HepG2 (cell line): ENCODE measurements at regions not wholly inside any gene's neighbourhood (a gene's known extent, or its start where the extent isn't known, plus 50 kb on each side); places are given as distances from the start of the nearest gene placed in this dataset.

Source experiments
- ATAC-seq: fragments of 200-7000 bp; cut with Tn5 transposase; 3 replicates; pipeline ENCODE4 v1.9.1; 2020; ENCODE audit warnings: mild to moderate bottlenecking, moderate library complexity
- BruUV-seq: library from RNA; stranded (reverse); fragments of 400-500 nt; replicated peaks from 2 replicates; lab custom pipeline; 2021; lab: Mats Ljungman, UMichigan
- CTCF ChIA-PET: fragments of 300-600 bp; formaldehyde crosslinking; extraction: SDS; loops from one replicate; lab custom pipeline; 2021; ENCODE audit warnings: low total read pairs, inconsistent platforms, low intra/inter-chr PET ratio; lab: Yijun Ruan, JAX
- POLR2A ChIA-PET: fragments of 350-600 bp; sonication (Branson Sonifier 250); formaldehyde crosslinking; loops from one replicate; lab custom pipeline; 2020; ENCODE audit warnings: antibody characterized with exemption, inconsistent platforms; lab: Yijun Ruan, JAX
- DNase-seq: peaks from one replicate; pipeline ENCODE4 v3.0.0-alpha.2; 2015; ENCODE audit warnings: low spot score
- FAIRE-seq: peaks from 3 replicates; lab custom pipeline; 2011; peaks lifted over from hg19 to GRCh38; lab: Jason Lieb, UNC
- H2AFZ ChIP-seq: one replicate; pipeline ENCODE4 v1.6.1; 2011; ENCODE audit warnings: low read length, inconsistent platforms
- H3K27ac ChIP-seq: fragments of 300-600 bp; 3 replicates; pipeline ENCODE4 v1.8.0; 2011; ENCODE audit warnings: mixed run types, mild to moderate bottlenecking, mixed read lengths, low read length, inconsistent platforms; ENCODE audit not compliant: insufficient read depth; ENCODE audit errors: extremely low read length
- H3K27me3 ChIP-seq, 2 experiments: fragments of 200-600 bp in 1 of 2; 2 replicates in 1 of 2; 3 replicates in 1 of 2; pipeline versions ENCODE4 v1.6.0 to v1.8.0; 2011; ENCODE audit warnings: low read length in 2 of 2, mild to moderate bottlenecking in 2 of 2, moderate library complexity in 2 of 2, inconsistent platforms in 1 of 2; ENCODE audit not compliant: insufficient read depth in 2 of 2, control insufficient read depth in 1 of 2
- H3K36me3 ChIP-seq, 2 experiments: fragments of 200-600 bp in 1 of 2; replicated peaks in 1 of 2; 2 replicates in 1 of 2; 3 replicates in 1 of 2; pipeline versions ENCODE4 v1.5.1 to v1.8.0; 2011; ENCODE audit warnings: low read length in 2 of 2, inconsistent platforms in 1 of 2; ENCODE audit not compliant: insufficient read depth in 2 of 2, control insufficient read depth in 1 of 2
- H3K4me1 ChIP-seq: 2 replicates; pipeline ENCODE4 v1.5.1; 2012; ENCODE audit warnings: low read length, inconsistent platforms; ENCODE audit not compliant: insufficient read depth
- H3K4me2 ChIP-seq: 2 replicates; pipeline ENCODE4 v1.6.0; 2011; ENCODE audit warnings: low read depth, low read length, inconsistent platforms
- H3K4me3 ChIP-seq, 3 experiments: fragments of 200-600 bp in 1 of 3; sonication (generic), shearing (Covaris generic) in 1 of 3; replicated peaks in 1 of 3; 2 replicates each; pipeline ENCODE4 v1.5.1; 2011 to 2016; ENCODE audit warnings: low read length in 3 of 3, inconsistent platforms in 2 of 3, low read depth in 2 of 3, mild to moderate bottlenecking in 2 of 3, control low read depth in 1 of 3, mixed read lengths in 1 of 3; ENCODE audit not compliant: insufficient read depth in 1 of 3
- H3K79me2 ChIP-seq: one replicate; pipeline ENCODE4 v1.6.1; 2011; ENCODE audit warnings: low read length, inconsistent platforms; ENCODE audit not compliant: insufficient read depth
- H3K9ac ChIP-seq: 2 replicates; pipeline ENCODE4 v1.6.0; 2011; ENCODE audit warnings: mild to moderate bottlenecking, low read depth, low read length, inconsistent platforms; ENCODE audit not compliant: insufficient read depth
- H3K9me3 ChIP-seq: 2 replicates; pipeline ENCODE4 v1.5.1; 2012; ENCODE audit warnings: mild to moderate bottlenecking, low read length
- H4K20me1 ChIP-seq: 2 replicates; pipeline ENCODE4 v1.6.0; 2011; ENCODE audit warnings: inconsistent platforms, mild to moderate bottlenecking, low read length, moderate library complexity; ENCODE audit not compliant: insufficient read depth
- MAF1 ChIP-seq: sonication (generic); formaldehyde crosslinking; IDR thresholded peaks from 2 replicates; pipeline ENCODE4 v1.5.0; 2020; ENCODE audit warnings: missing genetic modification reagents, borderline replicate concordance
- MBNL3 ChIP-seq: fragments of 250-450 bp; sonication (Bioruptor Pico); conservative IDR thresholded peaks from 2 replicates; pipeline ENCODE4 v1.8.0; 2022; ENCODE audit warnings: mild to moderate bottlenecking, inconsistent platforms
- NFYB ChIP-seq: sonication (generic); formaldehyde crosslinking; IDR thresholded peaks from 2 replicates; pipeline ENCODE4 v1.4.0; 2020; ENCODE audit warnings: missing genetic modification reagents
- RNF2 ChIP-seq: fragments of 450-650 bp; conservative IDR thresholded peaks from 2 replicates; pipeline ENCODE4 v1.6.1; 2016; ENCODE audit warnings: low read depth
- SKI ChIP-seq: fragments of 450-650 bp; IDR thresholded peaks from one replicate; pipeline ENCODE4 v1.6.1; 2018; ENCODE audit warnings: mild to moderate bottlenecking; ENCODE audit not compliant: partially characterized antibody
- WGBS: methylation state at CpG from one replicate; pipeline ENCODE4 v1.1.6; 2017; ENCODE audit warnings: low lambda C conversion rate; 5-methylcytosine and 5-hydroxymethylcytosine counted together
- in situ Hi-C: cut with HindIII; loops from 2 replicates; pipeline ENCODE4 v1.10.0; 2017; ENCODE audit warnings: low pct_unique_long_range_greater_than_20kb; ENCODE audit not compliant: extremely low pct_ligation_motif_present
- intact Hi-C: fragments of 100-400 bp; cut with micrococcal nuclease; formaldehyde crosslinking; loops from one replicate; pipeline ENCODE4 v1.10.0; 2022; ENCODE audit not compliant: unreplicated experiment

GRCh38 chrX:5568934-5569333 is 659.7 kb downstream of the NLGN4X start:
- no peak for ATAC-seq
- Histone ChIP-seq H3K9me3 (peaks cover 17% of the 10 kb centered on the region), H3K36me3 (no peaks in the 10 kb centered on the region), H3K27ac (no peak overlapping the region), H3K4me2 (no peak overlapping the region), H3K4me1 (no peaks in the 10 kb centered on the region), H4K20me1 (no peaks in the 10 kb centered on the region), H3K79me2 (no peaks in the 10 kb centered on the region), H3K4me3 (no peak overlapping the region), H2AFZ (no peak overlapping the region), H3K27me3 (no peaks in the 10 kb centered on the region), H3K9ac (no peak overlapping the region)
- no peak for TF ChIP-seq NFYB (CRISPR knock-in tag)
- ChIA-PET CTCF (no interaction called here), POLR2A (no interaction called here)
- WGBS: 0% methylated on average over 3 of the region's 3 CpGs
- DNase-seq: no peak
- FAIRE-seq: no peak
- intact Hi-C loops (no loop called here), in situ Hi-C loops (no loop called here)
- BruUV-seq: no TSS peak

- no TSS peak for BruUV-seq
- Histone ChIP-seq H3K79me2 (no peaks in the 10 kb centered on the region), H3K4me2 (no peak overlapping the region), H3K27me3 (no peaks in the 10 kb centered on the region), H4K20me1 (no peaks in the 10 kb centered on the region), H3K9ac (no peak overlapping the region), H3K4me1 (no peaks in the 10 kb centered on the region), H3K27ac (no peak overlapping the region), H2AFZ (no peak overlapping the region), H3K9me3 (peaks cover 48% of the 10 kb centered on the region), H3K4me3 (no peak overlapping the region), H3K36me3 (no peaks in the 10 kb centered on the region)
- FAIRE-seq (no peak), ATAC-seq (no peak), DNase-seq (no peak)
- intact Hi-C loops: no loop called here
- no peak for TF ChIP-seq MBNL3 (CRISPR knock-in tag)
- TF ChIP-seq RNF2: no peak
- no peak for TF ChIP-seq SKI
- TF ChIP-seq MAF1: no peak
- in situ Hi-C loops: no loop called here
- ChIA-PET POLR2A (no interaction called here), CTCF (no interaction called here)
- WGBS: 3% methylated on average over 2 of the region's 2 CpGs
Observed at GRCh38 chrX:5559386-5559785, 669.3 kb downstream of the NLGN4X start.
